C4-2B (cell line): ENCODE measurements at regions not wholly inside any gene's neighbourhood (a gene's known extent, or its start where the extent isn't known, plus 50 kb on each side); places are given as distances from the start of the nearest gene placed in this dataset.

Experiments
- ZFX ChIP-seq: fragments of 450-650 bp; IDR thresholded peaks from 2 replicates; pipeline ENCODE4 v1.6.1; 2017
- TF ChIP-seq, protein P1 (sequence below): fragments of 450-650 bp; conservative IDR thresholded peaks from 2 replicates; pipeline ENCODE4 v1.5.1; 2017; ENCODE audit warnings: mild to moderate bottlenecking

DNA sequence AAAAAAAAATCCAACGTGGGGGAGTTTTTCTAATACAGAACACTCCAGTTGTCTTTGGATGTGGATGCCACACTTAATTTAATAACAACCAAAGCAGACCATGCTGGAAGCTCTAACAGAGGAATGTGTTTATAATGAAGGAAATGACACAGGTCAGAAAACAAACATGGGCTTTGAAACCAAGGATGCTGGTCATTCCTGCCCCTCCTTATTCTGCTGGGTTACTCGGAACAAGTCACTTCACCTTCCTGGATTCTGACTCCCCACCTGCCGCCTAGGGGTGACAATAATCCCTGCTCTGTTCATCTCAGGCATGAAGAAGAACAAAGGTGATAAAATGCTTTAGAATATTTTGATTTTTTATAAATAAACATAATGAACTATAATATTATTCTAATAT lies 240.9 kb upstream of the ADAMTS9 start:
- TF ChIP-seq, protein P1, sequence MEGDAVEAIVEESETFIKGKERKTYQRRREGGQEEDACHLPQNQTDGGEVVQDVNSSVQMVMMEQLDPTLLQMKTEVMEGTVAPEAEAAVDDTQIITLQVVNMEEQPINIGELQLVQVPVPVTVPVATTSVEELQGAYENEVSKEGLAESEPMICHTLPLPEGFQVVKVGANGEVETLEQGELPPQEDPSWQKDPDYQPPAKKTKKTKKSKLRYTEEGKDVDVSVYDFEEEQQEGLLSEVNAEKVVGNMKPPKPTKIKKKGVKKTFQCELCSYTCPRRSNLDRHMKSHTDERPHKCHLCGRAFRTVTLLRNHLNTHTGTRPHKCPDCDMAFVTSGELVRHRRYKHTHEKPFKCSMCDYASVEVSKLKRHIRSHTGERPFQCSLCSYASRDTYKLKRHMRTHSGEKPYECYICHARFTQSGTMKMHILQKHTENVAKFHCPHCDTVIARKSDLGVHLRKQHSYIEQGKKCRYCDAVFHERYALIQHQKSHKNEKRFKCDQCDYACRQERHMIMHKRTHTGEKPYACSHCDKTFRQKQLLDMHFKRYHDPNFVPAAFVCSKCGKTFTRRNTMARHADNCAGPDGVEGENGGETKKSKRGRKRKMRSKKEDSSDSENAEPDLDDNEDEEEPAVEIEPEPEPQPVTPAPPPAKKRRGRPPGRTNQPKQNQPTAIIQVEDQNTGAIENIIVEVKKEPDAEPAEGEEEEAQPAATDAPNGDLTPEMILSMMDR = no peak
- TF ChIP-seq ZFX = no peak
